HepG2 (cell line): ENCODE measurements at regions not wholly inside any gene's neighbourhood (a gene's known extent, or its start where the extent isn't known, plus 50 kb on each side); places are given as distances from the start of the nearest gene placed in this dataset.
"Not testable (repeated sequence)": the region's sequence is repeated elsewhere in the genome, so short reads cannot be mapped to it uniquely, and the experiment has no call there.

Experiments used
- ATAC-seq: fragments of 200-7000 bp; cut with Tn5 transposase; 3 replicates; pipeline ENCODE4 v1.9.1; 2020; ENCODE audit warnings: mild to moderate bottlenecking, moderate library complexity
- BruUV-seq: library from RNA; stranded (reverse); fragments of 400-500 nt; replicated peaks from 2 replicates; lab custom pipeline; 2021; lab: Mats Ljungman, UMichigan
- CTCF ChIA-PET: fragments of 300-600 bp; formaldehyde crosslinking; extraction: SDS; loops from one replicate; lab custom pipeline; 2021; ENCODE audit warnings: low total read pairs, inconsistent platforms, low intra/inter-chr PET ratio; lab: Yijun Ruan, JAX
- POLR2A ChIA-PET: fragments of 350-600 bp; sonication (Branson Sonifier 250); formaldehyde crosslinking; loops from one replicate; lab custom pipeline; 2020; ENCODE audit warnings: antibody characterized with exemption, inconsistent platforms; lab: Yijun Ruan, JAX
- DNase-seq: peaks from one replicate; pipeline ENCODE4 v3.0.0-alpha.2; 2015; ENCODE audit warnings: low spot score
- FAIRE-seq: peaks from 3 replicates; lab custom pipeline; 2011; peaks lifted over from hg19 to GRCh38; lab: Jason Lieb, UNC
- H2AFZ ChIP-seq: one replicate; pipeline ENCODE4 v1.6.1; 2011; ENCODE audit warnings: low read length, inconsistent platforms
- H3K27ac ChIP-seq: fragments of 300-600 bp; 3 replicates; pipeline ENCODE4 v1.8.0; 2011; ENCODE audit warnings: mixed run types, mild to moderate bottlenecking, mixed read lengths, low read length, inconsistent platforms; ENCODE audit not compliant: insufficient read depth; ENCODE audit errors: extremely low read length
- H3K27me3 ChIP-seq, 2 experiments: fragments of 200-600 bp in 1 of 2; 2 replicates in 1 of 2; 3 replicates in 1 of 2; pipeline versions ENCODE4 v1.6.0 to v1.8.0; 2011; ENCODE audit warnings: low read length in 2 of 2, mild to moderate bottlenecking in 2 of 2, moderate library complexity in 2 of 2, inconsistent platforms in 1 of 2; ENCODE audit not compliant: insufficient read depth in 2 of 2, control insufficient read depth in 1 of 2
- H3K36me3 ChIP-seq, 2 experiments: fragments of 200-600 bp in 1 of 2; replicated peaks in 1 of 2; 2 replicates in 1 of 2; 3 replicates in 1 of 2; pipeline versions ENCODE4 v1.5.1 to v1.8.0; 2011; ENCODE audit warnings: low read length in 2 of 2, inconsistent platforms in 1 of 2; ENCODE audit not compliant: insufficient read depth in 2 of 2, control insufficient read depth in 1 of 2
- H3K4me1 ChIP-seq: 2 replicates; pipeline ENCODE4 v1.5.1; 2012; ENCODE audit warnings: low read length, inconsistent platforms; ENCODE audit not compliant: insufficient read depth
- H3K4me2 ChIP-seq: 2 replicates; pipeline ENCODE4 v1.6.0; 2011; ENCODE audit warnings: low read depth, low read length, inconsistent platforms
- H3K4me3 ChIP-seq, 3 experiments: fragments of 200-600 bp in 1 of 3; sonication (generic), shearing (Covaris generic) in 1 of 3; replicated peaks in 1 of 3; 2 replicates each; pipeline ENCODE4 v1.5.1; 2011 to 2016; ENCODE audit warnings: low read length in 3 of 3, inconsistent platforms in 2 of 3, low read depth in 2 of 3, mild to moderate bottlenecking in 2 of 3, control low read depth in 1 of 3, mixed read lengths in 1 of 3; ENCODE audit not compliant: insufficient read depth in 1 of 3
- H3K79me2 ChIP-seq: one replicate; pipeline ENCODE4 v1.6.1; 2011; ENCODE audit warnings: low read length, inconsistent platforms; ENCODE audit not compliant: insufficient read depth
- H3K9ac ChIP-seq: 2 replicates; pipeline ENCODE4 v1.6.0; 2011; ENCODE audit warnings: mild to moderate bottlenecking, low read depth, low read length, inconsistent platforms; ENCODE audit not compliant: insufficient read depth
- H3K9me3 ChIP-seq: 2 replicates; pipeline ENCODE4 v1.5.1; 2012; ENCODE audit warnings: mild to moderate bottlenecking, low read length
- H4K20me1 ChIP-seq: 2 replicates; pipeline ENCODE4 v1.6.0; 2011; ENCODE audit warnings: inconsistent platforms, mild to moderate bottlenecking, low read length, moderate library complexity; ENCODE audit not compliant: insufficient read depth
- LBX2 ChIP-seq: sonication (generic); formaldehyde crosslinking; IDR thresholded peaks from 2 replicates; pipeline ENCODE4 v1.5.0; 2020; ENCODE audit warnings: missing genetic modification reagents, mild to moderate bottlenecking, borderline replicate concordance
- ZNF251 ChIP-seq: sonication (generic); formaldehyde crosslinking; IDR thresholded peaks from 2 replicates; pipeline ENCODE4 v1.9.0; 2021; ENCODE audit warnings: mild to moderate bottlenecking, missing genetic modification reagents
- WGBS: methylation state at CpG from one replicate; pipeline ENCODE4 v1.1.6; 2017; ENCODE audit warnings: low lambda C conversion rate; 5-methylcytosine and 5-hydroxymethylcytosine counted together
- in situ Hi-C: cut with HindIII; loops from 2 replicates; pipeline ENCODE4 v1.10.0; 2017; ENCODE audit warnings: low pct_unique_long_range_greater_than_20kb; ENCODE audit not compliant: extremely low pct_ligation_motif_present
- intact Hi-C: fragments of 100-400 bp; cut with micrococcal nuclease; formaldehyde crosslinking; loops from one replicate; pipeline ENCODE4 v1.10.0; 2022; ENCODE audit not compliant: unreplicated experiment

- Histone ChIP-seq H3K79me2 (no peaks in the 10 kb centered on the region), H3K27ac (no peak overlapping the region), H4K20me1 (no peaks in the 10 kb centered on the region), H3K4me3 (no peak overlapping the region), H2AFZ (no peak overlapping the region), H3K36me3 (no peaks in the 10 kb centered on the region), H3K9ac (no peak overlapping the region), H3K9me3 (0 out of 2 replicates have a peak, but pooled peaks cover under 1% of the 10 kb centered on the region), H3K4me2 (no peak overlapping the region), H3K4me1 (no peaks in the 10 kb centered on the region), H3K27me3 (no peaks in the 10 kb centered on the region)
- ATAC-seq (no peak), DNase-seq (no peak), FAIRE-seq (no peak)
- ChIA-PET CTCF (no interaction called here), POLR2A (no interaction called here)
- BruUV-seq, result no TSS peak
- WGBS, result 0% methylated on average over 1 of the region's 1 CpG
- in situ Hi-C loops (no loop called here), intact Hi-C loops (no loop called here)
- TF ChIP-seq LBX2 (CRISPR knock-in tag) (no peak), ZNF251 (CRISPR knock-in tag) (no peak)
These were observed 139.0 kb upstream of the TNPO1 start for GRCh38 chr5:72677447-72677846.

GRCh38 chr5:72676831-72677230 is 139.6 kb upstream of the TNPO1 start:
- WGBS, result 12% methylated on average over 8 of the region's 8 CpGs
- CTCF ChIA-PET, H3K4me3 ChIP-seq, H3K36me3 ChIP-seq, DNase-seq, H2AFZ ChIP-seq, H3K4me1 ChIP-seq, H3K79me2 ChIP-seq, BruUV-seq, H3K27ac ChIP-seq, ATAC-seq, in situ Hi-C loops, intact Hi-C loops, FAIRE-seq, H3K9ac ChIP-seq, H3K4me2 ChIP-seq, H3K9me3 ChIP-seq, POLR2A ChIA-PET, H4K20me1 ChIP-seq, H3K27me3 ChIP-seq: not testable (repeated sequence)
